Loucy (cell line): ENCODE measurements at regions not wholly inside any gene's neighbourhood (a gene's known extent, or its start where the extent isn't known, plus 50 kb on each side); places are given as distances from the start of the nearest gene placed in this dataset.

Experiments used
- H2AFZ ChIP-seq: fragments of 200-600 bp; sonication (generic); 2 replicates; pipeline ENCODE4 v1.6.0; 2016; ENCODE audit warnings: antibody characterized with exemption, mild to moderate bottlenecking, low read length, moderate library complexity
- H3F3A ChIP-seq: fragments of 200-600 bp; 2 replicates; pipeline ENCODE4 v1.6.0; 2016; ENCODE audit warnings: antibody characterized with exemption, low read depth, mild to moderate bottlenecking
- H3K27me3 ChIP-seq: fragments of 200-600 bp; sonication (generic); 2 replicates; pipeline ENCODE4 v1.6.1; 2014; ENCODE audit warnings: low read length, mild to moderate bottlenecking; ENCODE audit not compliant: insufficient read depth, poor library complexity, severe bottlenecking
- H3K36me3 ChIP-seq: fragments of 200-600 bp; sonication (generic); 2 replicates; pipeline ENCODE4 v1.6.1; 2016; ENCODE audit warnings: low read length; ENCODE audit not compliant: insufficient read depth
- H3K4me1 ChIP-seq: fragments of 200-600 bp; sonication (generic); 2 replicates; pipeline ENCODE4 v1.5.1; 2014; ENCODE audit warnings: low read length, mild to moderate bottlenecking; ENCODE audit not compliant: insufficient read depth, poor library complexity, severe bottlenecking
- H3K4me2 ChIP-seq: fragments of 200-600 bp; sonication (generic); 2 replicates; pipeline ENCODE4 v1.6.0; 2014; ENCODE audit warnings: antibody characterized with exemption, low read length, low read depth, mild to moderate bottlenecking; ENCODE audit not compliant: poor library complexity, severe bottlenecking
- H3K4me3 ChIP-seq: fragments of 200-600 bp; sonication (generic); 2 replicates; pipeline ENCODE4 v1.5.1; 2014; ENCODE audit warnings: low read length, mild to moderate bottlenecking, mixed read lengths; ENCODE audit not compliant: poor library complexity, severe bottlenecking
- H3K79me2 ChIP-seq: fragments of 200-600 bp; sonication (generic); 2 replicates; pipeline ENCODE4 v1.6.1; 2014; ENCODE audit warnings: low read length; ENCODE audit not compliant: insufficient read depth
- H3K9ac ChIP-seq: fragments of 200-600 bp; sonication (generic); 2 replicates; pipeline ENCODE4 v1.6.0; 2014; ENCODE audit warnings: mild to moderate bottlenecking, low read depth, low read length, moderate library complexity; ENCODE audit not compliant: poor library complexity, severe bottlenecking
- H3K9me2 ChIP-seq: fragments of 200-600 bp; sonication (generic); replicated peaks from 2 replicates; pipeline ENCODE4 v1.6.1; 2016; ENCODE audit warnings: low read depth, low read length, mixed read lengths
- H3K9me3 ChIP-seq: fragments of 200-600 bp; sonication (generic); 2 replicates; pipeline ENCODE4 v1.6.1; 2014; ENCODE audit warnings: mild to moderate bottlenecking, antibody characterized with exemption, low read length, low read depth; ENCODE audit not compliant: insufficient read depth
- H4K20me1 ChIP-seq: fragments of 200-600 bp; sonication (generic); 2 replicates; pipeline ENCODE4 v1.6.0; 2014; ENCODE audit warnings: antibody characterized with exemption, low read length, mild to moderate bottlenecking; ENCODE audit not compliant: insufficient read depth, poor library complexity, severe bottlenecking
- EZH2phosphoT487 ChIP-seq: fragments of 200-600 bp; IDR thresholded peaks from 2 replicates; pipeline ENCODE4 v1.6.1; 2018; ENCODE audit warnings: antibody characterized with exemption, mild to moderate bottlenecking, moderate library complexity, borderline replicate concordance
- TF ChIP-seq, protein P1 (sequence below): fragments of 200-600 bp; sonication (generic); conservative IDR thresholded peaks from 2 replicates; pipeline ENCODE4 v1.5.1; 2014; ENCODE audit warnings: mild to moderate bottlenecking, antibody characterized with exemption, low read length

GRCh38 chr2:152835674-152836073 lies 117.3 kb downstream of the ARL6IP6 start:
- Histone ChIP-seq H3K9ac (no peak overlapping the region), H3K4me1 (no peaks in the 10 kb centered on the region), H3K9me2 (no peaks in the 10 kb centered on the region), H3K27me3 (no peaks in the 10 kb centered on the region), H3K9me3 (no peaks in the 10 kb centered on the region), H3K79me2 (no peaks in the 10 kb centered on the region), H3K4me2 (no peak overlapping the region), H3K4me3 (no peak overlapping the region), H4K20me1 (no peaks in the 10 kb centered on the region), H3K36me3 (no peaks in the 10 kb centered on the region), H2AFZ (no peak overlapping the region), H3F3A (no peaks in the 10 kb centered on the region)
- no peak for TF ChIP-seq EZH2phosphoT487
- TF ChIP-seq, protein P1, sequence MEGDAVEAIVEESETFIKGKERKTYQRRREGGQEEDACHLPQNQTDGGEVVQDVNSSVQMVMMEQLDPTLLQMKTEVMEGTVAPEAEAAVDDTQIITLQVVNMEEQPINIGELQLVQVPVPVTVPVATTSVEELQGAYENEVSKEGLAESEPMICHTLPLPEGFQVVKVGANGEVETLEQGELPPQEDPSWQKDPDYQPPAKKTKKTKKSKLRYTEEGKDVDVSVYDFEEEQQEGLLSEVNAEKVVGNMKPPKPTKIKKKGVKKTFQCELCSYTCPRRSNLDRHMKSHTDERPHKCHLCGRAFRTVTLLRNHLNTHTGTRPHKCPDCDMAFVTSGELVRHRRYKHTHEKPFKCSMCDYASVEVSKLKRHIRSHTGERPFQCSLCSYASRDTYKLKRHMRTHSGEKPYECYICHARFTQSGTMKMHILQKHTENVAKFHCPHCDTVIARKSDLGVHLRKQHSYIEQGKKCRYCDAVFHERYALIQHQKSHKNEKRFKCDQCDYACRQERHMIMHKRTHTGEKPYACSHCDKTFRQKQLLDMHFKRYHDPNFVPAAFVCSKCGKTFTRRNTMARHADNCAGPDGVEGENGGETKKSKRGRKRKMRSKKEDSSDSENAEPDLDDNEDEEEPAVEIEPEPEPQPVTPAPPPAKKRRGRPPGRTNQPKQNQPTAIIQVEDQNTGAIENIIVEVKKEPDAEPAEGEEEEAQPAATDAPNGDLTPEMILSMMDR: no peak

DNA sequence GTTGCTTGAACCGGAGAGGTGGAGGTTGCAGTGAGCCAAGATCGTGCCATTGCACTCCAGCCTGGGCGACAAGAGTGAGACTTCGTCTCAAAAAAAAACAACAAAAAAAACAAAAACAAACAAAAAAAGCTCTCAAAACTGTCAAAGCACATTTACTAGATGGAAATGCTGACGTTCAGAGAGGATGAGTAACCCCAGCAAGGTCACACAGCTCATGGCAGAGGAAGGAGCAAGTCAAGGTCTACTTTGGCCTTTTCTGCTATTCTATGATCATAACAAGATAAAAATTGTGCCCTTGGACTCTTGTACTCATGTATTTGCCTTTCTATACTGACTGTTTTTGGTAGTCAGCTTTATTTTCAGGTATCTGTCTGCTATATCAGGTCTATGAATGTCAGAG lies 109.5 kb downstream of the ARL6IP6 start:
- Histone ChIP-seq H3K9ac (no peak overlapping the region), H3K4me3 (no peak overlapping the region), H3K4me1 (no peaks in the 10 kb centered on the region), H3F3A (no peaks in the 10 kb centered on the region), H3K27me3 (no peaks in the 10 kb centered on the region), H4K20me1 (no peaks in the 10 kb centered on the region), H3K36me3 (no peaks in the 10 kb centered on the region), H3K9me2 (no peaks in the 10 kb centered on the region), H3K9me3 (no peaks in the 10 kb centered on the region), H3K4me2 (no peak overlapping the region), H3K79me2 (no peaks in the 10 kb centered on the region), H2AFZ (no peak overlapping the region)
- TF ChIP-seq, protein P1: no peak
- TF ChIP-seq EZH2phosphoT487: no peak

- TF ChIP-seq, protein P1: no peak
- no peak for TF ChIP-seq EZH2phosphoT487
- H3K9ac ChIP-seq: no peak overlapping the region
- H3K9me3 ChIP-seq: no peaks in the 10 kb centered on the region
- H3F3A ChIP-seq: no peaks in the 10 kb centered on the region
- H3K36me3 ChIP-seq: no peaks in the 10 kb centered on the region
- H4K20me1 ChIP-seq: no peaks in the 10 kb centered on the region
- H3K4me1 ChIP-seq: no peaks in the 10 kb centered on the region
- H3K4me2 ChIP-seq: no peak overlapping the region
- H3K9me2 ChIP-seq: no peaks in the 10 kb centered on the region
- no peak overlapping the region for H2AFZ ChIP-seq
- H3K4me3 ChIP-seq: no peak overlapping the region
- no peaks in the 10 kb centered on the region for H3K79me2 ChIP-seq
- no peaks in the 10 kb centered on the region for H3K27me3 ChIP-seq
These were observed 108.3 kb downstream of the ARL6IP6 start for GRCh38 chr2:152826581-152827279.
